ENCODE measurements at regions not wholly inside any gene's neighbourhood (a gene's known extent, or its start where the extent isn't known, plus 50 kb on each side); places are given as distances from the start of the nearest gene placed in this dataset.
"Not testable (repeated sequence)": the region's sequence is repeated elsewhere in the genome, so short reads cannot be mapped to it uniquely, and the experiment has no call there.

GRCh38 chr12:54105809-54106208 is 52.2 kb downstream of the HOXC4 start:
- H3K4me2 ChIP-seq (ENCODE audit: low read length); H3K4me1 ChIP-seq; H3K79me2 ChIP-seq; H3K36me3 ChIP-seq (ENCODE audit: control insufficient read depth, insufficient read depth, low read length); H3K9ac ChIP-seq; H3K27me3 ChIP-seq (ENCODE audit: control insufficient read depth, insufficient read depth, low read length); H3K27ac ChIP-seq; H3K4me3 ChIP-seq (ENCODE audit: low read depth, low read length); H2AFZ ChIP-seq; H3K9me3 ChIP-seq (ENCODE audit: control insufficient read depth, low read length): not testable (repeated sequence)

DNA sequence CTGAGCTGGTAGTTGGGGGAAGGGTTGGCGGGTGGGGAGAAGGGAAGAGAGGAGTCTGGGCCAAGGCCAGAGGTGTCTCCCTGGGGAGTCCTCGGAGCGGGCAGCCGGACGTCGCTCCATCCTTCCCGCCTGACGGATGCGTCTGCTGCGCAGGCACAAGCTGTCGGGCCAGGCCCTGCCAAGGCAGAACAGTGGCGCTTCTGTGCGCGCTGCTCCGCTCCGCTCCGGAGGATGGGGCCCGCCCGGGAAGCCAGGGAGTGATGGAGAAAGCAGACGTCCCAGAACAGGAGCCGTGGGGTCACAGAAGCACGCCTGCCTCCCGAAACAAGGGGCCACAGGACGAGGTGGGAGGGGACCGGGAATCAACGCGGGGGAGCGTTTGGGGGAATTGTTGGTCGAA is 52.6 kb downstream of the HOXC4 start:
- not testable (repeated sequence) for H3K27me3 ChIP-seq (ENCODE audit: control insufficient read depth, insufficient read depth, low read length)

GRCh38 chr12:54106803-54107579 is 53.4 kb downstream of the HOXC4 start:
- not testable (repeated sequence) for H3K9me3 ChIP-seq (ENCODE audit: control insufficient read depth, low read length); H3K36me3 ChIP-seq (ENCODE audit: control insufficient read depth, insufficient read depth, low read length); H3K9ac ChIP-seq; H3K79me2 ChIP-seq; H2AFZ ChIP-seq; H3K27me3 ChIP-seq (ENCODE audit: control insufficient read depth, insufficient read depth, low read length); H3K4me1 ChIP-seq; H3K4me2 ChIP-seq (ENCODE audit: low read length); H3K27ac ChIP-seq; H3K4me3 ChIP-seq (ENCODE audit: low read depth, low read length)

More for the DNA sequence above, 52.6 kb downstream of the HOXC4 start:
- H3K27ac ChIP-seq; H3K9ac ChIP-seq; H2AFZ ChIP-seq; H3K36me3 ChIP-seq (ENCODE audit: control insufficient read depth, insufficient read depth, low read length); H3K4me2 ChIP-seq (ENCODE audit: low read length); H3K79me2 ChIP-seq; H3K4me1 ChIP-seq; H3K4me3 ChIP-seq (ENCODE audit: low read depth, low read length); H3K9me3 ChIP-seq (ENCODE audit: control insufficient read depth, low read length): not testable (repeated sequence)

DNA sequence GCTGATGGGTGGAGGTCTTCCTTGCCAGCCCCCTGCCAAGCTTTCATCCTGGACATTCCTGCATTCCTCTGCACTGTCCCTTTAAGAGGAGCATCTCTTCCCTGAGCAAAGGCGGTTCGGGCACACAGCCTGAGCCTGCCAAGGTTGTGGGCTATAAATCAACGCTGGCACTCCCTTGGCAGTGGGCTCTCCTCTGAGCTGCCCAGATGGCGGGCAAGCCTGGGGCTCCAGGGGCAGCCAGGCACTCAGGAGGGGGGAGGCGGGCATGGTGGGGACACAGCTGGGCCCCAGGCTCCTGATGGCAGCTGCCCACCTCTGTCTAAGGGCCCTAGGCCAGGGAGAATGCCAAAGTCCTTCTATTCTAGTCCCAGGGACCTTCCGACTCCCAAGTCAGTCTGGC is 58.7 kb downstream of the HOXC4 start:
- not testable (repeated sequence) for H2AFZ ChIP-seq; H3K9ac ChIP-seq; H3K9me3 ChIP-seq (ENCODE audit: control insufficient read depth, low read length); H3K36me3 ChIP-seq (ENCODE audit: control insufficient read depth, insufficient read depth, low read length); H3K79me2 ChIP-seq; H3K4me3 ChIP-seq (ENCODE audit: low read depth, low read length); H3K4me2 ChIP-seq (ENCODE audit: low read length); H3K4me1 ChIP-seq; H3K27ac ChIP-seq; H3K27me3 ChIP-seq (ENCODE audit: control insufficient read depth, insufficient read depth, low read length)

DNA sequence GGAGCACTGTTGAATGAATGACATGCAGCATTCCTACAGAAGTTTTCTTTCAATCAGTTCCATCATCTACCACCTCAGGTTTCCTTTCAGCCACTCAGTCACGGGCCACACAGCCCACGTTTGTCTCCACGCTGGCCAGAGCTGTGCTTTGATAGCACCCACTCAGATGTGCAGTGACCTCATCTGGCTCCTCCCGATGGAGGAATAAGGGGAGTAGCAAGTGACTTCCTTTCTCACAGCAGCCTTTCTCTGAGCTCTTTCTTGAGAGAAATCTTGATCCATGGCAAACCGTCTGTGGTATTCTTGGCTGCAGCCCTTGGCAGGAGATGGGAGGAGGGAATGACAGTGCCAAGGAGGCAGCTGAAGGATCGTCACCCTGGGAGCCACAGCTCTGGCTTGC is 62.4 kb downstream of the HOXC4 start:
- H3K27ac ChIP-seq; H3K4me1 ChIP-seq; H3K9ac ChIP-seq; H3K36me3 ChIP-seq (ENCODE audit: control insufficient read depth, insufficient read depth, low read length); H2AFZ ChIP-seq; H3K79me2 ChIP-seq; H3K27me3 ChIP-seq (ENCODE audit: control insufficient read depth, insufficient read depth, low read length); H3K4me3 ChIP-seq (ENCODE audit: low read depth, low read length); H3K9me3 ChIP-seq (ENCODE audit: control insufficient read depth, low read length); H3K4me2 ChIP-seq (ENCODE audit: low read length): not testable (repeated sequence)

- H3K79me2 ChIP-seq; H3K9ac ChIP-seq; H3K4me3 ChIP-seq (ENCODE audit: low read depth, low read length); H3K4me1 ChIP-seq; H3K27me3 ChIP-seq (ENCODE audit: control insufficient read depth, insufficient read depth, low read length); H2AFZ ChIP-seq; H3K36me3 ChIP-seq (ENCODE audit: control insufficient read depth, insufficient read depth, low read length); H3K4me2 ChIP-seq (ENCODE audit: low read length); H3K27ac ChIP-seq; H3K9me3 ChIP-seq (ENCODE audit: control insufficient read depth, low read length): not testable (repeated sequence)
Observed at GRCh38 chr12:54117392-54117791, 63.8 kb downstream of the HOXC4 start.

GRCh38 chr12:54119082-54119481 is 65.4 kb downstream of the HOXC4 start:
- H3K27ac ChIP-seq, H3K4me1 ChIP-seq: not testable (repeated sequence)

DNA sequence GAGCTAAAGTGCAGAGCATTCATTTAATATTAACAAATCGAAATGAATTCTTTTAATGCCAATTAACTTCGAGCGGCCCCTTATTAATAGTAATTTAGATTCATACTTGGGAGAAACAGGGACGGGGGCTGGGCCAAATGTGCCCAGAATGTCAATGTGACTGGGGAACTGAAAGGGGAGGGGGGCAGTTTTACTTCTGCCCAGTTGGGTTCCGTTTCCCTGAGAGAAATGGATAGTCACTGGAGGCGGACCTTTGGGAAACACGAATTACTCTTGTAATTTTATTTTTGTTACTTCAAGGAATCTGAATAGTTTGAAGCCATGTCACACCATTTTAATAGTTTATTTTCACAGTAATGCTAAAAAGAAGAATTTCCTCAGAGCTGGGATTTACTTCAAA is 64.8 kb downstream of the SMUG1 start:
- not testable (repeated sequence) for H3K27ac ChIP-seq; H3K36me3 ChIP-seq (ENCODE audit: control insufficient read depth, insufficient read depth, low read length); H2AFZ ChIP-seq; H3K4me1 ChIP-seq; H3K4me2 ChIP-seq (ENCODE audit: low read length); H3K27me3 ChIP-seq (ENCODE audit: control insufficient read depth, insufficient read depth, low read length); H3K9me3 ChIP-seq (ENCODE audit: control insufficient read depth, low read length); H3K79me2 ChIP-seq; H3K4me3 ChIP-seq (ENCODE audit: low read depth, low read length); H3K9ac ChIP-seq

More at GRCh38 chr12:54119082-54119481, 65.4 kb downstream of the HOXC4 start:
- not testable (repeated sequence) for H3K9me3 ChIP-seq (ENCODE audit: control insufficient read depth, low read length); H3K9ac ChIP-seq; H3K36me3 ChIP-seq (ENCODE audit: control insufficient read depth, insufficient read depth, low read length); H2AFZ ChIP-seq; H3K27me3 ChIP-seq (ENCODE audit: control insufficient read depth, insufficient read depth, low read length); H3K4me3 ChIP-seq (ENCODE audit: low read depth, low read length); H3K4me2 ChIP-seq (ENCODE audit: low read length); H3K79me2 ChIP-seq

DNA sequence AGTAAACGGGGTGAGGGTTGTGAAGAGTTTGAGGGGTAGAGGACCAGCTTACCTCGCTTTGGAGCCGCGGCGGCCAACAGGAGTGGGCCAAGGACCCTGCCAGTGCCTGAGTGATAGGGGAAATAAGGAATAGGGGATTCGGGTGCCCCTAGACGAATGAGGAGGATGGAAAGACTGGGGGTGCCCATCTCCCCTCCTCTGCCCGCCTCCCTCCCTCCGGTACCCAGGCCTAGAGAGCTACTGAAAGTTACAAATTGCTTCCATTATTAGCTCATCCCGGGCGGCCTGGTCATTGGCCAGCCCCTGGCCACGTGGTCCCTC is 63.1 kb downstream of the SMUG1 start:
- H2AFZ ChIP-seq; H3K9ac ChIP-seq; H3K4me2 ChIP-seq (ENCODE audit: low read length); H3K27me3 ChIP-seq (ENCODE audit: control insufficient read depth, insufficient read depth, low read length); H3K9me3 ChIP-seq (ENCODE audit: control insufficient read depth, low read length); H3K4me1 ChIP-seq; H3K4me3 ChIP-seq (ENCODE audit: low read depth, low read length); H3K36me3 ChIP-seq (ENCODE audit: control insufficient read depth, insufficient read depth, low read length); H3K79me2 ChIP-seq; H3K27ac ChIP-seq: not testable (repeated sequence)
